ENCODE measurements at regions not wholly inside any gene's neighbourhood (a gene's known extent, or its start where the extent isn't known, plus 50 kb on each side); places are given as distances from the start of the nearest gene placed in this dataset.

DNA sequence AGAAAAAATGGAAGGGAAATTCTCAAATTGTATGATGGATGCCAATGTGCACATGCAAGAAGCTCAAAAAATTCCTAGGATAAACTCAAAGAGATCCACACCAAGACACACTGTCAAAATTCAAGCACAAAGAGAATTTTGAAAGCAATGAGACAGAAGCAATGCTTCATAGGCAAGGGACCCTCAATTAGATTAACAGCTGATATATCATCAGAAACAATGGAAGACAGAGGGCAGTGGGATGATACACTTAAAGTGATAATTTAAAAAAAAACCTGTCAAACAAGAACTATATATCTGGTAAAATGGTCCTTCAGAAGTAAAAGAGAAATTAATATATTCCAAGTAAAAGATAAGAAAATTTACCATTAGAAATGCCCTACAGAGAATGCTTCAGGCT, 306.3 kb upstream of the PCDH7 start:
- DNase-seq (ENCODE audit: low read depth, low spot score), result no peak
- no peak overlapping the region for H3K4me3 ChIP-seq (ENCODE audit: low read depth, low read length)
- ChIA-PET POLR2A (no interaction called here), CTCF (no interaction called here)
- no peak for TF ChIP-seq CTCF (IDR thresholded peaks at IDR 0.05; ENCODE audit: insufficient read depth, low read length, missing control alignments)

- DNase-seq (ENCODE audit: low read depth, low spot score), result no peak
- TF ChIP-seq CTCF (IDR thresholded peaks at IDR 0.05; ENCODE audit: insufficient read depth, low read length, missing control alignments), result no peak
- POLR2A ChIA-PET, result no interaction called here
- CTCF ChIA-PET, result no interaction called here
- no peak overlapping the region for H3K4me3 ChIP-seq (ENCODE audit: low read depth, low read length)
Observed at GRCh38 chr4:30416547-30416946, 303.6 kb upstream of the PCDH7 start.

GRCh38 chr4:30427932-30428331, 292.2 kb upstream of the PCDH7 start:
- ChIA-PET CTCF (no interaction called here), POLR2A (no interaction called here)
- H3K4me3 ChIP-seq (ENCODE audit: low read depth, low read length), result no peak overlapping the region
- DNase-seq (ENCODE audit: low read depth, low spot score), result no peak
- TF ChIP-seq CTCF (IDR thresholded peaks at IDR 0.05; ENCODE audit: insufficient read depth, low read length, missing control alignments), result no peak

DNA sequence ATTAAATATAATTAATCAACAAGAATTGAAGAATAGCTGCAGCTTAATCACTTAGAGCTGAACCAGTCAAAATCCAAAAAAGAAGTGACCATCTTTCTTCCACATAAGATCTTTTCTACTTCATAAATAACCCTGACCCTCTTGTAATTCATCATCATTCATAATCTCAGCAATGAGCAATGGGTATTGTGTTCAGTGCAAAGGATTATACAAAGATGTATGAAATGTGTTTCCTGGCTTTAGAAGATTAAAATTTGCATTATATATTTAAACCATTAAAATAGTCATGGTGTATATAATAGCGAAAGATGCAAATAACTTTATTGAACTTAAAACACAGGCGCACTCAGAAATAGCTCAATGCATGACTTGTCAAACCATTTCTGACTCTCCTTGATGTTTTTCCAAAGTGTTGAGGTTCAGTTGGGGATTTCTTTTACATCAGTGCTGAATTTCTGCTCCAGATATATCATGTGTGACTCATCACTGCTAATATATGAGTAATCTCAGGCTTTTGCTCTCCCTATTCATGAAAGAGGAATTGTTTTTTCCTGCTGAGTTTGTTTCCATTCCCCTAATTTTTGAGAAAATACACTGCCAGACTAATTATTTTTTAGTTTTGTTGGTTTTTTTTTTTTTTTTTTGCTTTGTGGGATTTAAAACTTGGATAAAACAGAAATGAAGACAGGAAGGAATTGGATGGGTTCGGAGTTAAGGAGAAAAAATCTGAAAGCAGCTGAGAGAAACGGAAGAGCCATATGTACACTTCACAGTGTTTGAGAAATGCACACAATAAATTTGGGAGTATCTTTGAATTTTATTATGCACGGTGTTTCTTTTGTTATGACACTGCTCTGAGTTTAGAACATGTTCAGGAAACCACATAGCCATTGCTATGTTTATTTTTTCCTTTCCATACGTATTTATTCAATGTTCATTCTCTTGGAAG, 290.1 kb upstream of the PCDH7 start:
- CTCF ChIA-PET, result no interaction called here
- TF ChIP-seq CTCF (IDR thresholded peaks at IDR 0.05; ENCODE audit: insufficient read depth, low read length, missing control alignments), result no peak
- no peak for DNase-seq (ENCODE audit: low read depth, low spot score)
- POLR2A ChIA-PET, result no interaction called here
- H3K4me3 ChIP-seq (ENCODE audit: low read depth, low read length), result no peak overlapping the region

- ChIA-PET CTCF (no interaction called here), POLR2A (no interaction called here)
- TF ChIP-seq CTCF (IDR thresholded peaks at IDR 0.05; ENCODE audit: insufficient read depth, low read length, missing control alignments), result no peak
- DNase-seq (ENCODE audit: low read depth, low spot score), result no peak
- no peak overlapping the region for H3K4me3 ChIP-seq (ENCODE audit: low read depth, low read length)
Observed at GRCh38 chr4:30434656-30435055, 285.5 kb upstream of the PCDH7 start.

DNA sequence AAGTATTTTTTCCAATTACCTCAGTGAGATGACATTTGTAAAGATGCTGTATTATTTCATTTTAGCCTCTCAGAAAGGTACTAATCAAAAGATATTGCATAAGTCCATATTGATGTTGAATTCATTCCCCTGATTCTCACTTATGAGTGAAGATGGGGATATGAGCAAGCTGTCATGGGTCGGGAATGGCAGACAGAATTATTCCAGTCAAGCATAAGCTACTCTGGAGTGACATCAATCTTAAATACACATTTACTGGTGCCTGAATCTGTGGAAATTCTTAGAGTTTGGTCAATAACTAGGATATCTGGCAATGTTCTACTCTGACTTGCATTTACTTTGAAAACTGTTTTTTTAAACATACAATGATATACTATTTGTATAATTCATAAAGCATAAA, 283.8 kb upstream of the PCDH7 start:
- no peak for TF ChIP-seq CTCF (IDR thresholded peaks at IDR 0.05; ENCODE audit: insufficient read depth, low read length, missing control alignments)
- no peak overlapping the region for H3K4me3 ChIP-seq (ENCODE audit: low read depth, low read length)
- ChIA-PET POLR2A (no interaction called here), CTCF (no interaction called here)
- no peak for DNase-seq (ENCODE audit: low read depth, low spot score)
